HG02588 (cell line): ENCODE measurements at regions not wholly inside any gene's neighbourhood (a gene's known extent, or its start where the extent isn't known, plus 50 kb on each side); places are given as distances from the start of the nearest gene placed in this dataset.
A peak's percentile ranks its signal among the peaks of the same experiment; 100 is the strongest.
"Not testable (repeated sequence)": the region's sequence is repeated elsewhere in the genome, so short reads cannot be mapped to it uniquely, and the experiment has no call there.

Source experiments
- ATAC-seq: cut with Tn5 transposase; IDR thresholded peaks from one replicate; pipeline ENCODE4 v1.9.1; 2021; ENCODE audit warnings: mild to moderate bottlenecking, moderate library complexity; ENCODE audit not compliant: unreplicated experiment

DNA sequence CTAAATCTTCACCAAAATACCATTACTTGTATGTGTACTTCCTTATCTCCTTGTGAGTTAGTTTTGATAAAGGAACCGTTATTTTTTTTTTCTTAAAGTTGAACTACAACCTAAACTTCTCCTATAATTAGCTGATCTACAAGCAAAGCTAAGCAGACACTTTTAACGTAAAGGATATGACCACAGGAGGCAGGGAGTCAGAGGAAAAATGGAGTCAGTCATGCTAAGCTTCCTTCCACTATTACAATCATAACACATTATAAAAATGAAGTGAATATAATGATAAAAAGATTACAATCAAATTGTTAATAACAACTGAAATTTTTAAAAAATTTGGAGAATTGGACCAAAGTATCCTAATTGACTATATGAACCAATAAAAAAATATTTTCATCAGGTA lies 892.6 kb downstream of the KCNT2 start:
- no peak for ATAC-seq

DNA sequence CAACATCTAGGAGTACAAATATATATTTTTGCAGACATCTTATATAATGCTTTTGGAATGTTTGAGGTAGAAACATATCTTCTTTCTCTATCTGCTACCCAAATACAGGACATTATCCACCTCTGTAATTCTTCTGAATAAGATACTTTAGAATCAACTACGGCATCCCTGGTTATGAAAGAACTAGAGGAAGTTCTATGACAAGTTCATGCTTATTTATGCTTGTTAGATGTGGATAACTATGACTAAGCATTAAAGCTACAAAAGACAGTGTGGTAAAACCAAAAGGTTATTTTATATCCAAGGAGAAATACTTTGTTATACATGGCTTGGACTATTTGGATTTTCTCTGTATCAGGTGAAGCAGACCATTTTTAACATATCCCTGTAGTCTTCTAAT lies 894.0 kb downstream of the KCNT2 start:
- ATAC-seq: no peak

DNA sequence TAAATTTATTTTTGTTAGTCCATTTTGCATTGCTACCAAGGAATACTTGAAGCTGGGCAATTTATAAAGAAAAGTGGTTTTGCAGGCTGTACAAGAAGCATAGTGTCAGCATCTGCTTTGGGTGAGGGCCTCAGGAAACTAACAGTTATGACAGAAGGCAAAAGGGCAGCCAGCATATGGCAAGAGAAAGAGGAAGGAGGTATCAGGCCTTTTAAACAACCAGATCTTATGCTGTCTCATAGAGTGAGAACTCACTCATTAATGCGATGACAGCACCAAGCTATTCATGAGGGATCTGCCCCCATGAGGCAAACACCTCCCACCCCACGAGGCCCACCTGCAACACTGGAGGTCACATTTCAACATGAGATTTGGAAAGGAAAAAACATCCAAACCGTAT lies 898.4 kb downstream of the KCNT2 start:
- no peak for ATAC-seq

DNA sequence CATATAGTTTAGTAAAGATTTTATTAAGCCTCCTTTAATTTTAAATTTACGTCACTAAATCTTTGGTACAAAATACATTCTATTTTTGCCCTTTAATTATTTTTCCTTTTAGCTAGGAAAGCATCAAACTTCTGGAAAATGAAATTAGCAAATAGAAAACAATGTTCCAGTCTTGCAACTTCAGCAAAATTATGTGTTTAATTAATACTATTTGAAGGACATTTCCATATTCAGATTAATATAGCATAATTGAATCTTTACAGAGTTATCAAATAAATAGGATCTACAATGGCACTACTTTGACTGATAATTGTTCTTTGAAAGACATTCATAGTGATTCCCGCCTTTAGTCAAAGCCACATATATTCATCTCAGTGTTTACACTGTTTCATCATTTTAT lies 904.2 kb downstream of the KCNT2 start:
- ATAC-seq: no peak

DNA sequence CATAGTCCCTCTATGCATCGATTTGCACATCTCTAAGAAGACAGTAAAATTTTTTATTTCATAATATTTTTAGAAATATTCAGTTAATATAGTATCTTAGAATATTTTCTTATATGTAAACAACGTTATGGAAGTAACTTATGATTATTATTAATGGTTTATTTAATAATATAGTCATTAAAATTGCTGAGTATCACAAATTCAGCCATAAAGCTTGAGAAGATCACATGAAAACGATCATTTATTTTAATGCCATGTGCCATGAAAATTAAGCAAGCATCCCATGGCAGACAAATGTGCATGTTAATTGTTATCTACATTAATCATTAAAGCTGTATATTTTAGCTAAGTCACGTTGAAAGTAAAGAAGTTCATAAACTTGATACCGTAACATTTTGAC lies 907.1 kb downstream of the KCNT2 start:
- no peak for ATAC-seq

DNA sequence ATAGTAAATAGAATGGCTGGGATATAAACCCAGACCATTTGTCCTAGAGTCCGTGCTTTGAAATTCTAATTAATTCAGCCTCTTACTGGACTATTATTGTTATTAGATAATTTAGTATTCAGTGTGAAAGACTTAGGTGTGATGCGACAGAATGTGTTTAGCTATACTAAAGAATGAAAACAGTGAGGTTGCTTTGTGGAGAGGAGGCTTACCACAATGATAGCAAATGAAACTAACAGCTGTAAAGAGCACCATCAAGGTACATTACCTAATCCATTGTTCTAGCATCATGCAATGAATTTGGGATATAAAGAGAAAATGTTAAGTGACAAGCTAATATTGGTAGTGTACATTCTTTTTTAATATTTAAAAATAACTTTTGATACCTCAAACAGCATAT lies 911.1 kb downstream of the KCNT2 start:
- ATAC-seq: peak; percentile 100

DNA sequence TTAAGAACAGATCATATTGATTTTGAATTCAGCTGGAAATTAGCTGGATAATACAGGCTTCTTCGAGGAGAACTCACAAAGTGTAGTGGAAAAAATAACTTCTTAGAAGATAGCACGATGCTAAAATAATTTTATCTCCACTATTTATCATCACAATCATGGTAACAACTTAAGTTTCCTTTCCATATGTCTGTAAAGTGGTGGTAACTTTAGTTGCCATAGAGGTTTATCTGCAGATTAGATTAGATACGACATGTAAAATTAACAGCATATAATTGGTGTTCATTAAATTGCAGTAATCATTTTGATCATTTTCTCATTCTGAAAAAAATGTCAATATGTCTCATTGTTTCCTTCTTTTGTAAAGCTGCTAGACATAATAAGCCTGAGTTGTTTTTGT lies 921.5 kb downstream of the KCNT2 start:
- no peak for ATAC-seq

DNA sequence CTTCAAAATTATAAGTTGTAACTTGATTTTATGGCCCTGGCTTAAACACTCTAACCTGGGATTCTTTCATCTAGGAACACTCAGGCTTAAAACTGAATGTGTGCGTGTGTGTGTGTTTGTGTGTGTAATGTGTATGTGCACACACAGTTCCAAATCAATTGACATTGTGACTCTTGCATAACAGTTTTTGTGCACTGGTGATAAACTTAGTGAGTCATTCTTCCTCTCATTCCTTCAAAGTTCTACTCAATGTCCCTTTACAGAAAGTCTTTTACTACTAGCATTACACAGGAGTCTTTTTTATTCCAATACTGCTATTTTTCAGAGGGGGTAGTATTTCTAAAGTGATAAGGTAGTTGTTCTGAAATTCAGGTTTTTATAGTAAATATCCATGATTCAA lies 943.6 kb downstream of the KCNT2 start:
- no peak for ATAC-seq

DNA sequence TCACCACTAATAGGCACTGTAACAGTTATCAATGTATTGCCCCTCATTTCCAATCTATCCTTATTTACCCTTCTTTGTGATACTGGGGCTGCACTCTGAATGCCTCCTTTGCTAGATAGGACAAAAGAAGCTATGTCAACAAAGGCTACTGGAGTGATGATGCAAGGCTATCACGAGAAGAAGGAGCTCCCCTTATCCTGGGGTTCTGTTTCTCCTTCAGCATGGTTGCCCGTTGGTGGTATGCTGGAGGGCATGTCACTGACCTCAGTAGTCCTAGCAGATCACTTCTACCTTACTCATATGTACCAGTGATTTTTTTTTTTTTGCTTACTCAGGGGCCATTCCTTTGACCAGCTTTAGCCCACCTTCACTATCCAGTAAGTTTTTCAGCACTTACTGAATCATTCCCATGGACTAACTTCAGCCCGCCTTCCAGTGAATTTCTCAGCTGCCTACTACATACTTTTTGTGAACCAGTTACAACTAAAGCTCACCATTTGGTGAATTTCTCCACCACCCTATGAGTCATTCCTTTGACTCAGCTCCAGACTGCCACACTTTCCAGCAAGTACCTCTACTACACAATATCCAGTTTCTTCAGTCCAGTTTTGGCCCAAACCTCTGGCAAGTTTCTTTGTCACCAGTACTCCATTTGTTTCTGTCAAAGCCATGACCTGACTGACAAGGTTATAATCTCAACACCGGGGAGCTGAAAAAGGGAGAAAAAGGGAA lies 944.5 kb downstream of the KCNT2 start:
- no peak for ATAC-seq

DNA sequence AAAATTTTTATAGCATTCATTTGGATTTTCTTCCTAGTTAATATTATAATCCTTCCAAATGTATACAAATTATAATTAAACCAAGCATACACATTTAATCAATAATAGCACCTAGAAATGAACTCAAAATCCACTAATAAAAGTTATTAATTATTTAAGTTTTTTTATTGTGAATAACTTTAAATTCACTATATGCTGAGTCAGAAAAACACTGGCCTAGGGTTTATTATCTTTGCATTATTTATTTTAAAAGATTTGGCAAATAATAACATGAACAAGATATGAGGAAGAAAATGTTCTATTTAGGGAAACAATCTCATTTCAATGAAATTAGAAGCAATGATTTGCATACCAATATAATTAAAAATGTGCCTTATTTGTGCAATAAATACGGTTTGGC lies 951.5 kb downstream of the KCNT2 start:
- ATAC-seq: no peak

DNA sequence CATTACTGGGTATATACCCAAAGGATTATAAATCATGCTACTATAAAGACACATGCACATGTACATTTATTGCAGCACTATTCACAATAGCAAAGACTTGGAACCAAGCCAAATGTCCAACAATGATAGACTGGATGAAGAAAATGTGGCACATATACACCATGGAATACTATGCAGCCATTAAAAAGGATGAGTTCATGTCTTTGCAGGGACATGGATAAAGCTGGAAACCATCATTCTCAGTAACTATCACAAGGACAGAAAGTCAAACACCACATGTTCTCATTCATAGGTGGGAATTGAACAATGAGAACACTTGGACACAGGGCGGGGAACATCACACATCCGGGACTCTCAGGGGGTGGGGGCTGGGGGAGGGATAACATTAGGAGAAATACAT lies 959.4 kb downstream of the KCNT2 start:
- ATAC-seq: not testable (repeated sequence)

DNA sequence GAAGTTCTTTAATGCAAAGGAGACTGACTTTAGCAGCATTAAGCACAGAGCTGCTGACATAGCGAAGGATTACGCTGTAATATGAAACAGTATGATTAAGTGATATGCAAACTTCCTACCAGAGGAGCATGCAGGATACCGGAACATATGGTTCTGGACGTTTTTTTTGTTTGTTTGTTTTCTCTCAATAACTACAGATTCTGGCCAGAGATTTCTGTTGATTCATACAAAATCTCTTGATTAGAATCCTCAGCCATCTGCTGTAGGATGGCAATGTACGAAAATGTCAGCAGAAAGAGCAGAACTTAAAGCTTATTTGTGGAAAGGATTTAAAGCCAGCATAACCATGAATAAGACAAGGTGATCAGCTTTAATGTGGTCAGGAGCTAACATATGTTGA lies 970.7 kb downstream of the KCNT2 start:
- ATAC-seq: no peak

DNA sequence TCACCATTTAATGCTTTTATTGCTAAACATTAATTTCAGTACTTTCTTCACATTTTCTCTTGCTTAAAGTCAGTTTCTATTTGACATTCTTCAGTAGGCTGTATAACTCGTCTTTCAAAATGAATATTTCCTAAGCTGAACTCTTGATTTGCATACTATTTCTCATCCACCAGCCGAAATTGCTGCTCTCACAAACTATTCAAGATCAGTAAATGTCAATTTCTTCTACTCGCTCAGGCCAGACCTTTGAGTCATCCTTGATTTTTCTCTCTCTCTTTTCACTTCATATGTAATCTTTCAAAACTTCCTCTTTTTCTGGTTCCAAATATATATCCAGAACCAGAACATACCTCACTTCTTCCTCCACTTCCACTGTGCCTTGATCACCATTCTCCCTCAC lies 990.0 kb downstream of the KCNT2 start:
- ATAC-seq: peak; percentile 62

DNA sequence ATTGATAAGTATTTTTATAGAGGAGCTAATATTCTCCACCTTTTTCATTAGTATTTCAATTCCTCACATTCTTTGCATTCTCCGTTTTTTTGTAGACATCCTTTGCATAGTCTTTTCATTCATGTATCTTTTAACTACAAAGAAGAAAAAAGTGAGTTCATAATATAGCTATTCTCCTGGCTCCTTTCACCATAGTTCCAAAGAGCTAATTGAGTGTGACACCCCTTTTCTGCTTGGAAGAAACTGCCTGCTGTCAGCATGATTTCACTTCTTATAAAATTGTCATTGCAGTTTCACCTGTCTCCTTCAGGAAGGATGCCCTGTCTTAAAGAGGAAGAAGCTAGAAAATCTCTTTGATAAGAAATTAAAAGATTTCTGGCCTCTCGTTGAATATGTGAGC lies 991.1 kb downstream of the KCNT2 start:
- no peak for ATAC-seq

DNA sequence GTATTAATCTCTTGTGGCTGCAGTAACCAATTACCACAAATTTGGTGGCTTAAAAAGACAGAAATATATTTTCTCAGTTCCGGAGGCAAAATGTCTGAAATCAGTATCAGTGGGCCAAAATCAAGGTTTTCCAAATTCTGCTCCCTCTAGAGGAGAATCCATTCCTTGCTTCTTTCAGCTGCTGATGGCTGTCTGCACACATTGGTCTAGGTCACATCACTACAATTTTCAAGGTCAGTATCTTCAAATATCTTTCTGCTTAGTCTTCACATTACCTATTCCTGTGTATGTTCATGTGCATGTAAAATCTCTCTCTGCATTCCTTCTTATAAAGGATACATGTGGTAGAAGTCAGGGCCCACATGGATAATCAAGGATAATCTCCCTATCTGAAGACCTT lies 999.4 kb downstream of the KCNT2 start:
- ATAC-seq: no peak

DNA sequence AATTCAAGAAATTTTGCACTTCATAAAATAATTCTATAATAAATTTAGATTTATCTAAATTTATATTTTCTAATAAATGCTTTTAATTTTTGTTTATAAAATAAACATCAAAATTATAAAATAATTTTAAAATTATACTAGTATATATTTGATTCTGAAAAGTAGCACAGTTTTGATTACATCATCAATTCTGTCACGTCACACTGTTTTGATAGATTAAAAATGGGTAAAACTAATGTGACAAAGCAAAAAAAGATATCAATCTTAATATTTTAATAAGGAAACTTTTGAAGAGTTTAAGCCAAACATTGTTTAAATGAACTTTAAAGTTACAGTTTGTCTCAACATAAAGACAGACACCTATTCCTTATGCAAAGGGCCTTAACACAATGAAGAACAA lies 1001.8 kb downstream of the KCNT2 start:
- no peak for ATAC-seq

DNA sequence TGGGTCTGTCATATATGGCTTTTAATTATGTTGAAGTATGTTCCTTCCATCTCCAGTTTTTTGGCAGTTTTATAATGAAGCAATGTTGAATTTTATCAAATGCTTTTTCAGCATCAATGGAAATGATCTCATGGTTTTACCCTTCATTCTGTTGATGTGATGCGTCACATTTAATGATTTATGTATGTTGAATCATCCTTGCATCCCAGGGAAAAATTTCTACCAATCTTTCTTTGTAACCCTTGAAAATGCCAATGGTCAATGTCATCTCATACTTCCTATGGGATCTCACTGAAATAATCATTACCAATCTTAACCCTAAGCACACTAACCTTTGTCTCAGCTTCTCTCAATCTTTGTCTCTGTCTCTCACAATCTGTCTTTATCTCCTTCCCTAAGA lies 1004.0 kb downstream of the KCNT2 start:
- ATAC-seq: no peak

DNA sequence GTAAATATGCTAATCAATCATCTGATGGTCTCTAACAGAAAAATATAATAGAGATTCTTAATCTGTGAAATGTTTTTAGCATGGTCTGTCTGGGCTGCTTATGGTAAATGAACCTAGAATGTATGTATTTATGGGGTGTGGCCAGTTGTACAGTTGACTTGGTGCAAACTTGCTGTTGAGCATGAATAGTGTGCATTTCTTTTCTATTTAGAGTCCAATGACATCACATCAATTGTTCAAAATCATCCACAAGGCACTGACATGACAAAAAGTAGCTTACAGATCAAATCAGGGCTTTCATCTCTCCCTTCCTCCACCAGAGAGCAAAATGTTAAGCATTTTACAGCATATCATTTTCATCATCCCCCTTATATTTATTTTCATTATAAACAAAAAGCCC lies 1010.3 kb downstream of the KCNT2 start:
- no peak for ATAC-seq

DNA sequence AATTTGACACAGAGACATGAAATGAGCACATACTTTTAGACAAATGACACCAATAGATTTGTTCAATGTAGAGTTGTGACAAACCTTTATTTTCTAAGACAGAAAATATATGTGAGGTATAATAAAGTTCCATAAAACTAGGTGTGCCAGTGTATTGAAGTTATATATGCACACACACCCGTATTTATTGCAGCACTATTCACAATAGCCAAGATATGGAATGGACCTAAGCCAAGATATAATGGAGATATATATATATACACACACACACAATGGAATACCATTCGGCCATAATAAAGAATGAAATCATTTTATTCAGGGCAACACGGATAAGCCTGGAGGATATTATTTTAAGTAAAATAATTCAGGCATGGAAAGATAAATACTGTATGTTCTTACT lies 1013.5 kb downstream of the KCNT2 start:
- no peak for ATAC-seq

DNA sequence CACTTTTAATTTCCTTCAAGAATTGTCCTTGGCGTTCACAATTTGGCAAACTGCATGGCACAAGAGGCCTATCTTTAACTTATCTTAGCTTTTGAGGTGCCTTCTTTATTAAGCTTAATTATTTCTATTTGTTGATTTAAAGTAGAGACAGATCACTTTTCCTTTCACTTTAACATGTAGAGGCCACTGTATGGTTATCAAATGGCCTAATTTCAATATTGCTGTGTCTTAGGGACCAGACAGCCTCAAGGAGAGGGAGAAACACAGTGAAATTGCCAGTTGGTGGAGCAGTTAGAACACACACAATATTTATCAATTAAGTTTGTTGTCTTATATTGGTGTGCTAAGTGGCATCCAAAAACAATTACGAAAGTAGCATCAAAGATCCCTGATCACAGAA lies 1013.9 kb downstream of the KCNT2 start:
- ATAC-seq: no peak

DNA sequence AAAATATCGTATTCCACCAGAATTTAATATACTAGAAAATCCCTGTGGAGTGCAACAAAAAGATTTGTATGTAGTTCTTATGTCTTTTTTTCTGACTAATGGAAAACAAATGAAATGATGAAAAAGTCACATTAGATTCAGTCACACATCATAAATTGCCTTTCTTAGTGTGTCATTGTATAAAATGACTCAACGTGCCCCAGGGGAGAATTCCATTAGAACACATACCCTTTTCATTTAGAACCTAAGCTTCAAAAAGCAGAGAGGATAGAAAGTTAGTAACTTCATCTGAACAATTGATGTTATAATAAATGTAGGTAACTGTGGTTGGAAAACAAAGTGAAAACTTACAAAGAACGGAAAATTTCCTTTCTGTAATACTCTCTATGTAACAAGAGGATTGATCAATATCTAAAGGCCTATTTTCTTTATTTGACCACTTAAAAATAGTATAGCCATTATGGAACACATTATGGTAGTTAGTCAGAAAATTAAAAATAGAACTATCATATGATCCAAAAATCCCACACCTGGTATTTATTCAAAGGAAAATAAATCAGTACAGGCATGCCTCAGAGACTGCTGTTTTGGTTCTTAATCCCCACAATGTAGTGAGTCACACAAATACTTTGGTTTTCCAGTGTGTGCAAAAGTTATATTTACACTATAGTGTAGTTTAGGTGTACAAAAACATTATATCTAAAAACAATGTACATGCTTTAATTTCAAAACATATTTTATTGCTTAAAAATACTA lies 1016.1 kb downstream of the KCNT2 start:
- ATAC-seq: no peak

DNA sequence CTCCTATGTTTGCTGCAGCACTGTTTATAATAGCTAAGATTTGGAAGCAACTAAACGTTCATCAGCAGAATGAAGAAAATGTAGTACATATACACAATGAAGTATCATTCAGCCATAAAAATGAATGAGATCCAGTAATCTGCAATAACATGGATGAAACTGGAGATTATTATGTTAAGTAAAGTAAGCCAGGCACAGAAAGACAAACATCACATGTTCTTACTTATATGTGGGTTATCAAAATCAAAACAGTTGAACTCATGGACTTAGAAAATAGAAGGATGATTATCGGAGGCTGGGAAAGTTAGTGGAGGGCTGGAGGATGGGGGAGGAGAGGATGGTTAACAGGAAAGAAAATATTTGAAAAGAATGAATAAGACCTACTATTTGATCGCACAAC lies 1017.6 kb downstream of the KCNT2 start:
- no peak for ATAC-seq
